Mucosa of rectum (tissue), 2 donors: ENCODE measurements at regions not wholly inside any gene's neighbourhood (a gene's known extent, or its start where the extent isn't known, plus 50 kb on each side); places are given as distances from the start of the nearest gene placed in this dataset.

Source experiments
- H3K27ac ChIP-seq, 2 donors: one replicate each; pipeline ENCODE4 v1.7.0; 2013; ENCODE audit warnings: inconsistent platforms in 2 of 2, low read depth in 2 of 2, low read length in 2 of 2
- H3K27me3 ChIP-seq, 2 donors: one replicate each; pipeline ENCODE4 v1.7.0; 2013; ENCODE audit warnings: low read length in 2 of 2; ENCODE audit not compliant: control insufficient read depth in 2 of 2, insufficient read depth in 2 of 2
- H3K36me3 ChIP-seq, 2 donors: one replicate each; pipeline ENCODE4 v1.7.0; 2013; ENCODE audit warnings: low read length in 2 of 2; ENCODE audit not compliant: control insufficient read depth in 2 of 2, insufficient read depth in 2 of 2
- H3K4me1 ChIP-seq, 2 donors: one replicate each; pipeline ENCODE4 v1.7.0; 2013; ENCODE audit warnings: low read length in 2 of 2, mild to moderate bottlenecking in 1 of 2; ENCODE audit not compliant: control insufficient read depth in 2 of 2, insufficient read depth in 2 of 2
- H3K4me3 ChIP-seq, 2 donors: one replicate each; pipeline ENCODE4 v1.7.0; 2013; ENCODE audit warnings: low read length in 2 of 2
- H3K9ac ChIP-seq, 2 donors: one replicate each; pipeline ENCODE4 v1.7.0; 2013; ENCODE audit warnings: low read length in 2 of 2, low read depth in 1 of 2, mild to moderate bottlenecking in 1 of 2
- H3K9me3 ChIP-seq, 2 donors: one replicate each; pipeline ENCODE4 v1.7.0; 2013; ENCODE audit warnings: low read length in 2 of 2; ENCODE audit not compliant: control insufficient read depth in 2 of 2
- donor health status: healthy.
- donor health status: Normal muscosa, but diverticular disease.

- peaks cover 0 to 3% of the 10 kb centered on the region in 2 donors for H3K27me3 ChIP-seq
- no peak overlapping the region for H3K4me3 ChIP-seq
- no peaks in the 10 kb centered on the region for H3K9me3 ChIP-seq
- H3K27ac ChIP-seq: no peak overlapping the region
- no peak overlapping the region for H3K9ac ChIP-seq
- H3K36me3 ChIP-seq: no peaks in the 10 kb centered on the region
- H3K4me1 ChIP-seq: no peaks in the 10 kb centered on the region
Observed at GRCh38 chr9:1913631-1914330, 101.4 kb upstream of the SMARCA2 start.

- Histone ChIP-seq H3K9me3 (no peaks in the 10 kb centered on the region), H3K27ac (no peak overlapping the region), H3K4me3 (no peak overlapping the region), H3K9ac (no peak overlapping the region), H3K36me3 (no peaks in the 10 kb centered on the region), H3K4me1 (no peaks in the 10 kb centered on the region), H3K27me3 (peaks cover 0 to 3% of the 10 kb centered on the region in 2 donors)
Observed at GRCh38 chr9:1916095-1916494, 99.1 kb upstream of the SMARCA2 start.

GRCh38 chr9:1916655-1917054, 98.5 kb upstream of the SMARCA2 start:
- H3K36me3 ChIP-seq: no peaks in the 10 kb centered on the region
- H3K27ac ChIP-seq: no peak overlapping the region
- H3K4me1 ChIP-seq: no peaks in the 10 kb centered on the region
- peaks cover 0 to 3% of the 10 kb centered on the region in 2 donors for H3K27me3 ChIP-seq
- H3K9me3 ChIP-seq: no peaks in the 10 kb centered on the region
- H3K4me3 ChIP-seq: peak overlapping the region in 1 of 2 donors; percentile 13
- H3K9ac ChIP-seq: no peak overlapping the region

- Histone ChIP-seq H3K4me1 (no peaks in the 10 kb centered on the region), H3K27me3 (peaks cover 0 to 3% of the 10 kb centered on the region in 2 donors), H3K36me3 (no peaks in the 10 kb centered on the region), H3K9ac (no peak overlapping the region), H3K27ac (no peak overlapping the region), H3K4me3 (no peak overlapping the region), H3K9me3 (no peaks in the 10 kb centered on the region)
Observed at GRCh38 chr9:1917396-1917935, 97.7 kb upstream of the SMARCA2 start.

GRCh38 chr9:1918108-1918507, 97.0 kb upstream of the SMARCA2 start:
- no peaks in the 10 kb centered on the region for H3K9me3 ChIP-seq
- H3K4me3 ChIP-seq: no peak overlapping the region
- H3K27ac ChIP-seq: no peak overlapping the region
- peaks cover 0 to 3% of the 10 kb centered on the region in 2 donors for H3K27me3 ChIP-seq
- H3K4me1 ChIP-seq: no peaks in the 10 kb centered on the region
- no peaks in the 10 kb centered on the region for H3K36me3 ChIP-seq
- no peak overlapping the region for H3K9ac ChIP-seq

- Histone ChIP-seq H3K4me1 (no peaks in the 10 kb centered on the region), H3K27me3 (peaks cover 0 to 3% of the 10 kb centered on the region in 2 donors), H3K27ac (no peak overlapping the region), H3K9me3 (no peaks in the 10 kb centered on the region), H3K36me3 (no peaks in the 10 kb centered on the region), H3K4me3 (no peak overlapping the region), H3K9ac (no peak overlapping the region)
Observed at GRCh38 chr9:1918622-1919021, 96.5 kb upstream of the SMARCA2 start.

- peaks cover 0 to 3% of the 10 kb centered on the region in 2 donors for H3K27me3 ChIP-seq
- no peak overlapping the region for H3K27ac ChIP-seq
- H3K9ac ChIP-seq: no peak overlapping the region
- H3K4me1 ChIP-seq: no peaks in the 10 kb centered on the region
- H3K4me3 ChIP-seq: no peak overlapping the region
- H3K9me3 ChIP-seq: no peaks in the 10 kb centered on the region
- H3K36me3 ChIP-seq: no peaks in the 10 kb centered on the region
Observed at GRCh38 chr9:1919229-1919628, 95.9 kb upstream of the SMARCA2 start.

- Histone ChIP-seq H3K36me3 (no peaks in the 10 kb centered on the region), H3K27ac (no peak overlapping the region), H3K4me1 (no peaks in the 10 kb centered on the region), H3K27me3 (peaks cover 0 to 3% of the 10 kb centered on the region in 2 donors), H3K9ac (no peak overlapping the region), H3K9me3 (no peaks in the 10 kb centered on the region), H3K4me3 (no peak overlapping the region)
Observed at GRCh38 chr9:1920386-1920785, 94.8 kb upstream of the SMARCA2 start.

GRCh38 chr9:1922026-1922425, 93.1 kb upstream of the SMARCA2 start:
- no peak overlapping the region for H3K9ac ChIP-seq
- H3K4me3 ChIP-seq: no peak overlapping the region
- H3K27ac ChIP-seq: no peak overlapping the region

GRCh38 chr9:1927546-1927945, 87.6 kb upstream of the SMARCA2 start:
- Histone ChIP-seq H3K27ac (no peak overlapping the region), H3K9ac (no peak overlapping the region), H3K9me3 (no peaks in the 10 kb centered on the region), H3K27me3 (no peaks in the 10 kb centered on the region), H3K4me3 (no peak overlapping the region), H3K36me3 (no peaks in the 10 kb centered on the region), H3K4me1 (no peaks in the 10 kb centered on the region)

More at GRCh38 chr9:1922026-1922425, 93.1 kb upstream of the SMARCA2 start:
- peaks cover 0 to 3% of the 10 kb centered on the region in 2 donors for H3K27me3 ChIP-seq
- H3K9me3 ChIP-seq: no peaks in the 10 kb centered on the region
- H3K4me1 ChIP-seq: no peaks in the 10 kb centered on the region
- H3K36me3 ChIP-seq: no peaks in the 10 kb centered on the region
